Caco-2 (cell line): ENCODE measurements at regions not wholly inside any gene's neighbourhood (a gene's known extent, or its start where the extent isn't known, plus 50 kb on each side); places are given as distances from the start of the nearest gene placed in this dataset.

ENCODE experiments used
- BruUV-seq: library from RNA; stranded (reverse); fragments of 400-500 nt; replicated peaks from 2 replicates; lab custom pipeline; 2021; lab: Mats Ljungman, UMichigan
- CTCF ChIA-PET: fragments of 300-600 bp; sonication (Branson Sonifier 250); formaldehyde crosslinking; loops from one replicate; lab custom pipeline; 2022; ENCODE audit warnings: antibody characterized with exemption; lab: Charles Lee
- POLR2A ChIA-PET: fragments of 300-600 bp; sonication (Branson Sonifier 250); formaldehyde crosslinking; loops from one replicate; lab custom pipeline; 2022; ENCODE audit warnings: antibody characterized with exemption; lab: Charles Lee
- DNase-seq, 2 experiments: peaks; one replicate each; pipeline versions ENCODE4 v3.0.0 to v3.0.0-alpha.2; 2020 to 2022
- H3K27me3 ChIP-seq: replicated peaks from 2 replicates; pipeline ENCODE4 v1.6.0; 2011; ENCODE audit warnings: low read length; ENCODE audit not compliant: control insufficient read depth, insufficient read depth
- H3K36me3 ChIP-seq: 2 replicates; pipeline ENCODE4 v1.5.1; 2011; ENCODE audit warnings: low read length; ENCODE audit not compliant: control insufficient read depth, insufficient read depth
- H3K4me1 ChIP-seq: fragments of 250-450 bp; sonication (Bioruptor Pico); 2 replicates; pipeline ENCODE4 v1.5.1; 2020; ENCODE audit warnings: mild to moderate bottlenecking
- H3K4me3 ChIP-seq: 2 replicates; pipeline ENCODE4 v1.5.1; 2011; ENCODE audit warnings: low read depth, mild to moderate bottlenecking, control low read depth, low read length
- H3K9me3 ChIP-seq: fragments of 250-450 bp; sonication (Bioruptor Pico); 2 replicates; pipeline ENCODE4 v1.5.1; 2020; ENCODE audit warnings: mild to moderate bottlenecking, moderate library complexity
- H3K27ac Mint-ChIP-seq: one replicate; pipeline ENCODE4 v1.8.0; 2022; ENCODE audit warnings: mixed read lengths; ENCODE audit not compliant: unreplicated experiment
- H3K27me3 Mint-ChIP-seq: one replicate; pipeline ENCODE4 v1.8.0; 2022; ENCODE audit warnings: mixed read lengths; ENCODE audit not compliant: insufficient read depth, unreplicated experiment
- H3K36me3 Mint-ChIP-seq: one replicate; pipeline ENCODE4 v1.8.0; 2022; ENCODE audit warnings: mild to moderate bottlenecking, mixed read lengths; ENCODE audit not compliant: insufficient read depth, unreplicated experiment
- H3K4me1 Mint-ChIP-seq: one replicate; pipeline ENCODE4 v1.8.0; 2022; ENCODE audit warnings: low read depth, mixed read lengths; ENCODE audit not compliant: unreplicated experiment
- H3K4me3 Mint-ChIP-seq: one replicate; pipeline ENCODE4 v1.8.0; 2022; ENCODE audit warnings: mild to moderate bottlenecking, moderate library complexity, mixed read lengths; ENCODE audit not compliant: unreplicated experiment
- H3K9me3 Mint-ChIP-seq: one replicate; pipeline ENCODE4 v1.8.0; 2022; ENCODE audit warnings: mixed read lengths; ENCODE audit not compliant: unreplicated experiment
- CTCF ChIP-seq, 2 experiments: fragments of 200-600 bp in 1 of 2; IDR thresholded peaks; 1 replicate in 1 of 2; 2 replicates in 1 of 2; pipeline versions ENCODE4 v1.5.1 to v1.8.0; 2011 to 2022; ENCODE audit warnings: antibody characterized with exemption in 1 of 2, control low read depth in 1 of 2, inconsistent platforms in 1 of 2, low read depth in 1 of 2, low read length in 1 of 2, mild to moderate bottlenecking in 1 of 2, moderate library complexity in 1 of 2; ENCODE audit not compliant: insufficient read depth in 1 of 2, severe bottlenecking in 1 of 2, unreplicated experiment in 1 of 2
- intact Hi-C: fragments of 100-400 bp; cut with micrococcal nuclease; formaldehyde crosslinking; loops from one replicate; pipeline ENCODE4 v1.10.0; 2022; ENCODE audit not compliant: unreplicated experiment

GRCh38 chr1:60696512-60696911 lies 385.8 kb upstream of the NFIA start:
- intact Hi-C loops = no loop called here
- ChIA-PET POLR2A (no interaction called here), CTCF (no interaction called here)
- no peaks in the 10 kb centered on the region for H3K4me1 ChIP-seq
- H3K9me3 ChIP-seq = no peaks in the 10 kb centered on the region
- H3K4me3 Mint-ChIP-seq = no peak overlapping the region
- H3K27me3 Mint-ChIP-seq = no peaks in the 10 kb centered on the region
- H3K4me1 Mint-ChIP-seq = no peaks in the 10 kb centered on the region
- H3K9me3 Mint-ChIP-seq = no peaks in the 10 kb centered on the region
- TF ChIP-seq CTCF (IDR thresholded peaks at IDR 0.05; ENCODE audit: insufficient read depth in 1 of 2, low read depth in 1 of 2, low read length in 1 of 2, severe bottlenecking in 1 of 2, unreplicated experiment in 1 of 2) = no peak
- no peaks in the 10 kb centered on the region for H3K27me3 ChIP-seq
- no TSS peak for BruUV-seq
- no peaks in the 10 kb centered on the region for H3K36me3 Mint-ChIP-seq
- no peaks in the 10 kb centered on the region for H3K36me3 ChIP-seq
- H3K27ac Mint-ChIP-seq = no peak overlapping the region
- DNase-seq = no peak
- H3K4me3 ChIP-seq = no peak overlapping the region

- TF ChIP-seq CTCF (IDR thresholded peaks at IDR 0.05; ENCODE audit: insufficient read depth in 1 of 2, low read depth in 1 of 2, low read length in 1 of 2, severe bottlenecking in 1 of 2, unreplicated experiment in 1 of 2) = no peak
- no peaks in the 10 kb centered on the region for H3K27me3 ChIP-seq
- no peak for DNase-seq
Observed at GRCh38 chr1:60695716-60696171, 386.6 kb upstream of the NFIA start.

GRCh38 chr1:60694980-60695379 lies 387.4 kb upstream of the NFIA start:
- no peak overlapping the region for H3K27ac Mint-ChIP-seq
- Histone ChIP-seq H3K9me3 (no peaks in the 10 kb centered on the region), H3K27me3 (no peaks in the 10 kb centered on the region), H3K36me3 (no peaks in the 10 kb centered on the region), H3K4me1 (no peaks in the 10 kb centered on the region), H3K4me3 (no peak overlapping the region)
- no peaks in the 10 kb centered on the region for H3K9me3 Mint-ChIP-seq
- no peak for TF ChIP-seq CTCF (IDR thresholded peaks at IDR 0.05; ENCODE audit: insufficient read depth in 1 of 2, low read depth in 1 of 2, low read length in 1 of 2, severe bottlenecking in 1 of 2, unreplicated experiment in 1 of 2)
- BruUV-seq = no TSS peak
- H3K36me3 Mint-ChIP-seq = no peaks in the 10 kb centered on the region
- intact Hi-C loops = no loop called here
- no peaks in the 10 kb centered on the region for H3K4me1 Mint-ChIP-seq
- ChIA-PET CTCF (no interaction called here), POLR2A (no interaction called here)
- no peak for DNase-seq
- no peaks in the 10 kb centered on the region for H3K27me3 Mint-ChIP-seq
- no peak overlapping the region for H3K4me3 Mint-ChIP-seq

More at GRCh38 chr1:60695716-60696171, 386.6 kb upstream of the NFIA start:
- Mint-ChIP-seq H3K27me3 (no peaks in the 10 kb centered on the region), H3K36me3 (no peaks in the 10 kb centered on the region), H3K4me3 (no peak overlapping the region), H3K27ac (no peak overlapping the region), H3K4me1 (no peaks in the 10 kb centered on the region), H3K9me3 (no peaks in the 10 kb centered on the region)
- Histone ChIP-seq H3K36me3 (no peaks in the 10 kb centered on the region), H3K9me3 (no peaks in the 10 kb centered on the region), H3K4me3 (no peak overlapping the region), H3K4me1 (no peaks in the 10 kb centered on the region)
- intact Hi-C loops = no loop called here
- POLR2A ChIA-PET = no interaction called here
- BruUV-seq = no TSS peak
- CTCF ChIA-PET = no interaction called here
